GM23338 (cell line): ENCODE measurements at regions not wholly inside any gene's neighbourhood (a gene's known extent, or its start where the extent isn't known, plus 50 kb on each side); places are given as distances from the start of the nearest gene placed in this dataset.

Source experiments
- ATAC-seq: fragments of 200-7000 bp; cut with Tn5 transposase; 3 replicates; pipeline ENCODE4 v1.9.1; 2020
- DNase-seq: peaks from one replicate; pipeline ENCODE4 v3.0.0-alpha.2; 2015; ENCODE audit warnings: low spot score
- H2AFZ ChIP-seq: fragments of 200-600 bp; sonication (generic); 2 replicates; pipeline ENCODE4 v1.8.0; 2016; ENCODE audit warnings: antibody characterized with exemption, mild to moderate bottlenecking, moderate library complexity
- H3F3A ChIP-seq: fragments of 200-600 bp; sonication (generic); replicated peaks from 2 replicates; pipeline ENCODE4 v1.8.0; 2017; ENCODE audit warnings: antibody characterized with exemption, mixed run types, low read depth
- H3K27ac ChIP-seq: fragments of 200-600 bp; sonication (generic); 2 replicates; pipeline ENCODE4 v1.6.1; 2016; ENCODE audit warnings: low read depth
- H3K27me3 ChIP-seq: fragments of 200-600 bp; sonication (generic); 2 replicates; pipeline ENCODE4 v1.8.0; 2016; ENCODE audit warnings: mild to moderate bottlenecking, mixed run types, moderate library complexity; ENCODE audit not compliant: insufficient read depth
- H3K36me3 ChIP-seq: fragments of 200-600 bp; sonication (generic); 2 replicates; pipeline ENCODE4 v1.8.0; 2016; ENCODE audit warnings: mild to moderate bottlenecking; ENCODE audit not compliant: insufficient read depth
- H3K4me1 ChIP-seq: fragments of 200-600 bp; sonication (generic); 2 replicates; pipeline ENCODE4 v1.8.0; 2016; ENCODE audit warnings: mild to moderate bottlenecking, moderate library complexity; ENCODE audit not compliant: insufficient read depth
- H3K4me2 ChIP-seq: fragments of 200-600 bp; sonication (generic); 2 replicates; pipeline ENCODE4 v1.7.1; 2017; ENCODE audit warnings: mixed run types
- H3K4me3 ChIP-seq: fragments of 200-600 bp; sonication (generic); 2 replicates; pipeline ENCODE4 v1.6.1; 2016; ENCODE audit warnings: mixed run types
- H3K79me2 ChIP-seq: fragments of 200-600 bp; sonication (generic); replicated peaks from 2 replicates; pipeline ENCODE4 v1.8.0; 2017; ENCODE audit warnings: mild to moderate bottlenecking; ENCODE audit not compliant: insufficient read depth
- H3K9me2 ChIP-seq: fragments of 200-600 bp; sonication (generic); 2 replicates; pipeline ENCODE4 v1.8.0; 2017; ENCODE audit not compliant: insufficient read depth
- H4K20me1 ChIP-seq: fragments of 200-600 bp; sonication (generic); replicated peaks from 2 replicates; pipeline ENCODE4 v1.8.0; 2017; ENCODE audit warnings: mild to moderate bottlenecking; ENCODE audit not compliant: insufficient read depth
- H3K27ac Mint-ChIP-seq: 2 replicates; pipeline ENCODE4 v1.8.0; 2020; ENCODE audit warnings: inconsistent platforms, mild to moderate bottlenecking, moderate library complexity, mixed read lengths
- H3K27me3 Mint-ChIP-seq: 3 replicates; pipeline ENCODE4 v1.8.0; 2022; ENCODE audit warnings: low read depth, mild to moderate bottlenecking, moderate library complexity, mixed read lengths, inconsistent platforms; ENCODE audit not compliant: insufficient read depth, poor library complexity
- H3K36me3 Mint-ChIP-seq: 3 replicates; pipeline ENCODE4 v1.8.0; 2021; ENCODE audit warnings: low read depth, mild to moderate bottlenecking, inconsistent platforms, moderate library complexity, mixed read lengths
- H3K4me1 Mint-ChIP-seq: 3 replicates; pipeline ENCODE4 v1.8.0; 2020; ENCODE audit warnings: mild to moderate bottlenecking, inconsistent platforms, mixed read lengths
- H3K4me3 Mint-ChIP-seq: 3 replicates; pipeline ENCODE4 v1.8.0; 2021; ENCODE audit warnings: moderate library complexity, mild to moderate bottlenecking, inconsistent platforms, mixed read lengths
- H3K9me3 Mint-ChIP-seq: 3 replicates; pipeline ENCODE4 v1.8.0; 2020; ENCODE audit warnings: moderate library complexity, mild to moderate bottlenecking, inconsistent platforms, mixed read lengths
- CREB1 ChIP-seq: fragments of 250-450 bp; sonication (Bioruptor Pico); IDR thresholded peaks from 2 replicates; pipeline ENCODE4 v1.5.0; 2020; ENCODE audit warnings: low read depth, mild to moderate bottlenecking, moderate library complexity
- EZH2 ChIP-seq: fragments of 200-600 bp; sonication (generic); IDR thresholded peaks from one replicate; pipeline ENCODE4 v1.8.0; 2017; ENCODE audit warnings: antibody characterized with exemption, mild to moderate bottlenecking, low read depth; ENCODE audit not compliant: unreplicated experiment
- EZH2phosphoT487 ChIP-seq: fragments of 200-600 bp; sonication (generic); IDR thresholded peaks from one replicate; pipeline ENCODE4 v1.8.1; 2018; ENCODE audit warnings: antibody characterized with exemption; ENCODE audit not compliant: unreplicated experiment
- JUNB ChIP-seq: IDR thresholded peaks from one replicate; pipeline ENCODE4 v1.6.1; 2016; ENCODE audit warnings: antibody characterized with exemption; ENCODE audit not compliant: unreplicated experiment
- STAT1 ChIP-seq: IDR thresholded peaks from one replicate; pipeline ENCODE4 v1.6.1; 2016; ENCODE audit warnings: antibody characterized with exemption; ENCODE audit not compliant: unreplicated experiment
- ZNF114 ChIP-seq: fragments of 250-450 bp; sonication (Bioruptor Pico); IDR thresholded peaks from 2 replicates; pipeline ENCODE4 v1.5.0; 2020; ENCODE audit warnings: mild to moderate bottlenecking, moderate library complexity
- TF ChIP-seq, protein P1 (sequence below), 2 experiments: fragments of 200-600 bp in 1 of 2; sonication (generic) in 1 of 2; conservative IDR thresholded peaks; 2 replicates each; pipeline versions ENCODE4 v1.5.1 to v1.6.1; 2016 to 2017; ENCODE audit warnings: antibody characterized with exemption in 2 of 2, low read depth in 2 of 2, mild to moderate bottlenecking in 2 of 2, moderate library complexity in 1 of 2
- TF ChIP-seq, protein P2 (sequence below): IDR thresholded peaks from 2 replicates; pipeline ENCODE4 v1.6.1; 2016; ENCODE audit warnings: antibody characterized with exemption
- TF ChIP-seq, protein P3 (sequence below): IDR thresholded peaks from one replicate; pipeline ENCODE4 v1.6.1; 2018; ENCODE audit warnings: antibody characterized with exemption; ENCODE audit not compliant: unreplicated experiment
- TF ChIP-seq, protein P4 (sequence below): fragments of 250-450 bp; sonication (Bioruptor Pico); IDR thresholded peaks from 2 replicates; pipeline ENCODE4 v1.5.0; 2020; ENCODE audit warnings: mild to moderate bottlenecking, moderate library complexity

DNA sequence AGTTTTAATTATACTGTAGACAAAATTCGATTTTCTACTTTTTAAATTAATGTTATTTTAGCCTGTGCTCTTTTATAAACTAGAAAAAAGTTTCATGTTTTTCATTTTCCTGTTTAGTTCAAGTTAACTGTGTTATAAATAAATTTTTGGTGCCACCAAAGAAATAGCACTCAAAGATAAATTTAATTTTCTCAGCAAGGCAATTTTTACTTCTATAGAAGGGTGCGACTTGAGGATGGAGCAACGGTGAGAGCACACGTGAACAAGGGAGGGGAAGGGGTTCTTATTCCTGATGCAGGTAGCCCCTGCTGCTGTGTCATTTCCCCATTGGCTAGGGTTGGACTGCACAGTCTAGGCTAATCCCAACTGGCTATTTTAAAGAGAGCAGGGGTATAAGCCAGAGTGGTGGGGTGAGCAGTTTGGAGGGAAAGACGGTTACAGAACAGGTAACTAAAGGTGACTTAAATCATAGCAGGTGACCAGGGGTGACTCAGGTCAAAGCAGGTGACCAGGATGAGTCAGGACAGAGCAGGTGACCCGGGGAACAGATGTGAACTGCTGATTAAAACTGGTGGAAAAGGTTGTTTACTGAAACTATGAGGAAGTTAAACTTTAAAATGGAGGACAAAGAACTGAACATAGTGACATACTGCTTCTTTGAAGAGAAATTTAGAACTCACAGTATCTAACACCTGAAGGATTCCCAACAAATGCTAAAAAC lies 104.6 kb upstream of the GPBP1 start:
- TF ChIP-seq ZNF114: no peak
- TF ChIP-seq CREB1 (CRISPR knock-in tag): no peak
- TF ChIP-seq EZH2: no peak
- TF ChIP-seq, protein P1, sequence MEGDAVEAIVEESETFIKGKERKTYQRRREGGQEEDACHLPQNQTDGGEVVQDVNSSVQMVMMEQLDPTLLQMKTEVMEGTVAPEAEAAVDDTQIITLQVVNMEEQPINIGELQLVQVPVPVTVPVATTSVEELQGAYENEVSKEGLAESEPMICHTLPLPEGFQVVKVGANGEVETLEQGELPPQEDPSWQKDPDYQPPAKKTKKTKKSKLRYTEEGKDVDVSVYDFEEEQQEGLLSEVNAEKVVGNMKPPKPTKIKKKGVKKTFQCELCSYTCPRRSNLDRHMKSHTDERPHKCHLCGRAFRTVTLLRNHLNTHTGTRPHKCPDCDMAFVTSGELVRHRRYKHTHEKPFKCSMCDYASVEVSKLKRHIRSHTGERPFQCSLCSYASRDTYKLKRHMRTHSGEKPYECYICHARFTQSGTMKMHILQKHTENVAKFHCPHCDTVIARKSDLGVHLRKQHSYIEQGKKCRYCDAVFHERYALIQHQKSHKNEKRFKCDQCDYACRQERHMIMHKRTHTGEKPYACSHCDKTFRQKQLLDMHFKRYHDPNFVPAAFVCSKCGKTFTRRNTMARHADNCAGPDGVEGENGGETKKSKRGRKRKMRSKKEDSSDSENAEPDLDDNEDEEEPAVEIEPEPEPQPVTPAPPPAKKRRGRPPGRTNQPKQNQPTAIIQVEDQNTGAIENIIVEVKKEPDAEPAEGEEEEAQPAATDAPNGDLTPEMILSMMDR (conservative IDR thresholded peaks at IDR 0.05; ENCODE audit: low read depth in 2 of 2): no peak
- TF ChIP-seq, protein P2, sequence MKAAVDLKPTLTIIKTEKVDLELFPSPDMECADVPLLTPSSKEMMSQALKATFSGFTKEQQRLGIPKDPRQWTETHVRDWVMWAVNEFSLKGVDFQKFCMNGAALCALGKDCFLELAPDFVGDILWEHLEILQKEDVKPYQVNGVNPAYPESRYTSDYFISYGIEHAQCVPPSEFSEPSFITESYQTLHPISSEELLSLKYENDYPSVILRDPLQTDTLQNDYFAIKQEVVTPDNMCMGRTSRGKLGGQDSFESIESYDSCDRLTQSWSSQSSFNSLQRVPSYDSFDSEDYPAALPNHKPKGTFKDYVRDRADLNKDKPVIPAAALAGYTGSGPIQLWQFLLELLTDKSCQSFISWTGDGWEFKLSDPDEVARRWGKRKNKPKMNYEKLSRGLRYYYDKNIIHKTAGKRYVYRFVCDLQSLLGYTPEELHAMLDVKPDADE: no peak
- no peak for TF ChIP-seq JUNB
- TF ChIP-seq, protein P3, sequence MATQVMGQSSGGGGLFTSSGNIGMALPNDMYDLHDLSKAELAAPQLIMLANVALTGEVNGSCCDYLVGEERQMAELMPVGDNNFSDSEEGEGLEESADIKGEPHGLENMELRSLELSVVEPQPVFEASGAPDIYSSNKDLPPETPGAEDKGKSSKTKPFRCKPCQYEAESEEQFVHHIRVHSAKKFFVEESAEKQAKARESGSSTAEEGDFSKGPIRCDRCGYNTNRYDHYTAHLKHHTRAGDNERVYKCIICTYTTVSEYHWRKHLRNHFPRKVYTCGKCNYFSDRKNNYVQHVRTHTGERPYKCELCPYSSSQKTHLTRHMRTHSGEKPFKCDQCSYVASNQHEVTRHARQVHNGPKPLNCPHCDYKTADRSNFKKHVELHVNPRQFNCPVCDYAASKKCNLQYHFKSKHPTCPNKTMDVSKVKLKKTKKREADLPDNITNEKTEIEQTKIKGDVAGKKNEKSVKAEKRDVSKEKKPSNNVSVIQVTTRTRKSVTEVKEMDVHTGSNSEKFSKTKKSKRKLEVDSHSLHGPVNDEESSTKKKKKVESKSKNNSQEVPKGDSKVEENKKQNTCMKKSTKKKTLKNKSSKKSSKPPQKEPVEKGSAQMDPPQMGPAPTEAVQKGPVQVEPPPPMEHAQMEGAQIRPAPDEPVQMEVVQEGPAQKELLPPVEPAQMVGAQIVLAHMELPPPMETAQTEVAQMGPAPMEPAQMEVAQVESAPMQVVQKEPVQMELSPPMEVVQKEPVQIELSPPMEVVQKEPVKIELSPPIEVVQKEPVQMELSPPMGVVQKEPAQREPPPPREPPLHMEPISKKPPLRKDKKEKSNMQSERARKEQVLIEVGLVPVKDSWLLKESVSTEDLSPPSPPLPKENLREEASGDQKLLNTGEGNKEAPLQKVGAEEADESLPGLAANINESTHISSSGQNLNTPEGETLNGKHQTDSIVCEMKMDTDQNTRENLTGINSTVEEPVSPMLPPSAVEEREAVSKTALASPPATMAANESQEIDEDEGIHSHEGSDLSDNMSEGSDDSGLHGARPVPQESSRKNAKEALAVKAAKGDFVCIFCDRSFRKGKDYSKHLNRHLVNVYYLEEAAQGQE: no peak
- TF ChIP-seq, protein P4, sequence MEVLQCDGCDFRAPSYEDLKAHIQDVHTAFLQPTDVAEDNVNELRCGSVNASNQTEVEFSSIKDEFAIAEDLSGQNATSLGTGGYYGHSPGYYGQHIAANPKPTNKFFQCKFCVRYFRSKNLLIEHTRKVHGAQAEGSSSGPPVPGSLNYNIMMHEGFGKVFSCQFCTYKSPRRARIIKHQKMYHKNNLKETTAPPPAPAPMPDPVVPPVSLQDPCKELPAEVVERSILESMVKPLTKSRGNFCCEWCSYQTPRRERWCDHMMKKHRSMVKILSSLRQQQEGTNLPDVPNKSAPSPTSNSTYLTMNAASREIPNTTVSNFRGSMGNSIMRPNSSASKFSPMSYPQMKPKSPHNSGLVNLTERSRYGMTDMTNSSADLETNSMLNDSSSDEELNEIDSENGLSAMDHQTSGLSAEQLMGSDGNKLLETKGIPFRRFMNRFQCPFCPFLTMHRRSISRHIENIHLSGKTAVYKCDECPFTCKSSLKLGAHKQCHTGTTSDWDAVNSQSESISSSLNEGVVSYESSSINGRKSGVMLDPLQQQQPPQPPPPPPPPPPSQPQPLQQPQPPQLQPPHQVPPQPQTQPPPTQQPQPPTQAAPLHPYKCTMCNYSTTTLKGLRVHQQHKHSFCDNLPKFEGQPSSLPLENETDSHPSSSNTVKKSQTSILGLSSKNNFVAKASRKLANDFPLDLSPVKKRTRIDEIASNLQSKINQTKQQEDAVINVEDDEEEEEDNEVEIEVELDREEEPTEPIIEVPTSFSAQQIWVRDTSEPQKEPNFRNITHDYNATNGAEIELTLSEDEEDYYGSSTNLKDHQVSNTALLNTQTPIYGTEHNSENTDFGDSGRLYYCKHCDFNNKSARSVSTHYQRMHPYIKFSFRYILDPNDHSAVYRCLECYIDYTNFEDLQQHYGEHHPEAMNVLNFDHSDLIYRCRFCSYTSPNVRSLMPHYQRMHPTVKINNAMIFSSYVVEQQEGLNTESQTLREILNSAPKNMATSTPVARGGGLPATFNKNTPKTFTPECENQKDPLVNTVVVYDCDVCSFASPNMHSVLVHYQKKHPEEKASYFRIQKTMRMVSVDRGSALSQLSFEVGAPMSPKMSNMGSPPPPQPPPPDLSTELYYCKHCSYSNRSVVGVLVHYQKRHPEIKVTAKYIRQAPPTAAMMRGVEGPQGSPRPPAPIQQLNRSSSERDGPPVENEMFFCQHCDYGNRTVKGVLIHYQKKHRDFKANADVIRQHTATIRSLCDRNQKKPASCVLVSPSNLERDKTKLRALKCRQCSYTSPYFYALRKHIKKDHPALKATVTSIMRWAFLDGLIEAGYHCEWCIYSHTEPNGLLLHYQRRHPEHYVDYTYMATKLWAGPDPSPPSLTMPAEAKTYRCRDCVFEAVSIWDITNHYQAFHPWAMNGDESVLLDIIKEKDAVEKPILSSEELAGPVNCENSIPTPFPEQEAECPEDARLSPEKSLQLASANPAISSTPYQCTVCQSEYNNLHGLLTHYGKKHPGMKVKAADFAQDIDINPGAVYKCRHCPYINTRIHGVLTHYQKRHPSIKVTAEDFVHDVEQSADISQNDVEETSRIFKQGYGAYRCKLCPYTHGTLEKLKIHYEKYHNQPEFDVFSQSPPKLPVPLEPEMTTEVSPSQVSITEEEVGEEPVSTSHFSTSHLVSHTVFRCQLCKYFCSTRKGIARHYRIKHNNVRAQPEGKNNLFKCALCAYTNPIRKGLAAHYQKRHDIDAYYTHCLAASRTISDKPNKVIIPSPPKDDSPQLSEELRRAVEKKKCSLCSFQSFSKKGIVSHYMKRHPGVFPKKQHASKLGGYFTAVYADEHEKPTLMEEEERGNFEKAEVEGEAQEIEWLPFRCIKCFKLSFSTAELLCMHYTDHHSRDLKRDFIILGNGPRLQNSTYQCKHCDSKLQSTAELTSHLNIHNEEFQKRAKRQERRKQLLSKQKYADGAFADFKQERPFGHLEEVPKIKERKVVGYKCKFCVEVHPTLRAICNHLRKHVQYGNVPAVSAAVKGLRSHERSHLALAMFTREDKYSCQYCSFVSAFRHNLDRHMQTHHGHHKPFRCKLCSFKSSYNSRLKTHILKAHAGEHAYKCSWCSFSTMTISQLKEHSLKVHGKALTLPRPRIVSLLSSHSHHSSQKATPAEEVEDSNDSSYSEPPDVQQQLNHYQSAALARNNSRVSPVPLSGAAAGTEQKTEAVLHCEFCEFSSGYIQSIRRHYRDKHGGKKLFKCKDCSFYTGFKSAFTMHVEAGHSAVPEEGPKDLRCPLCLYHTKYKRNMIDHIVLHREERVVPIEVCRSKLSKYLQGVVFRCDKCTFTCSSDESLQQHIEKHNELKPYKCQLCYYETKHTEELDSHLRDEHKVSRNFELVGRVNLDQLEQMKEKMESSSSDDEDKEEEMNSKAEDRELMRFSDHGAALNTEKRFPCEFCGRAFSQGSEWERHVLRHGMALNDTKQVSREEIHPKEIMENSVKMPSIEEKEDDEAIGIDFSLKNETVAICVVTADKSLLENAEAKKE: no peak
- TF ChIP-seq EZH2phosphoT487: no peak
- no peak for TF ChIP-seq STAT1
- Histone ChIP-seq H3K36me3 (peaks cover 10% of the 10 kb centered on the region; the same call in 1 of the 2 replicates), H3K27me3 (no peaks in the 10 kb centered on the region), H3K4me2 (no peak overlapping the region), H4K20me1 (no peaks in the 10 kb centered on the region), H3K79me2 (no peaks in the 10 kb centered on the region), H3F3A (no peaks in the 10 kb centered on the region), H3K27ac (no peak overlapping the region), H2AFZ (no peak overlapping the region), H3K4me1 (peaks cover 3% of the 10 kb centered on the region; the same call in 1 of the 2 replicates), H3K9me2 (peaks cover 20% of the 10 kb centered on the region; the same call in 1 of the 2 replicates), H3K4me3 (no peak overlapping the region)
- ATAC-seq (no peak), DNase-seq (no peak)
- peaks cover 13% of the 10 kb centered on the region for H3K27me3 Mint-ChIP-seq
- H3K27ac Mint-ChIP-seq: no peak overlapping the region
- peaks cover 11% of the 10 kb centered on the region for H3K4me1 Mint-ChIP-seq
- H3K36me3 Mint-ChIP-seq: peaks cover 16% of the 10 kb centered on the region; the same call in 2 of the 3 replicates
- H3K4me3 Mint-ChIP-seq: no peak overlapping the region
- H3K9me3 Mint-ChIP-seq: peaks cover 20% of the 10 kb centered on the region
